Stimulated activated CD4-positive, alpha-beta T cell treated with anti-CD3 and anti-CD28 coated beads, Interleukin-2, amount 100 ng/mL, for 48 hours (primary cell): ENCODE measurements at regions not wholly inside any gene's neighbourhood (a gene's known extent, or its start where the extent isn't known, plus 50 kb on each side); places are given as distances from the start of the nearest gene placed in this dataset.

ENCODE experiments used
- DNase-seq, 2 donors: peaks; one replicate each; pipeline ENCODE4 v3.0.0-alpha.2; 2020

- DNase-seq, result no peak
Observed at GRCh38 chr6:91580635-91581034, 993.8 kb upstream of the MAP3K7 start.

GRCh38 chr6:91575032-91575431 lies 988.2 kb upstream of the MAP3K7 start:
- DNase-seq, result no peak

- no peak for DNase-seq
Observed at GRCh38 chr6:91573826-91574416, 987.0 kb upstream of the MAP3K7 start.

DNA sequence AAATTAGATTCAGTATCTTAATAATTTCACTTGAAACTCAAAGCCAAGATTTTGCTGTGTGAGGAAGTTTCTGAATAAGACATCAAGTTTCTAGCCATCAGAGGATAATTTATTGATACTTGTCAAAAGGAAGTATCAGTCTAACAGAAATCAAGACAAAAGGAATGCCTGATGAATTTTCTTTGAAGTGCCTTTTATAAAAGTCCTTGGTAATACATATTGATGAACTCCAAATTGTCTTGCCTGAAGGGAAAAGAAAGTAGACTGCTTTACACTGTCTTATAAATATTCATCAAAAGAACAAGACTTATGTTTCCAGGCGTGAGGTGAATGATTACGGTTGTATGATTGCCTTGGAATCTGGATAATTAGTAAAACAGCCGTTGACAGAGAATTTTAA lies 986.0 kb upstream of the MAP3K7 start:
- DNase-seq, result no peak

GRCh38 chr6:91569071-91569470 lies 982.2 kb upstream of the MAP3K7 start:
- DNase-seq, result no peak

DNA sequence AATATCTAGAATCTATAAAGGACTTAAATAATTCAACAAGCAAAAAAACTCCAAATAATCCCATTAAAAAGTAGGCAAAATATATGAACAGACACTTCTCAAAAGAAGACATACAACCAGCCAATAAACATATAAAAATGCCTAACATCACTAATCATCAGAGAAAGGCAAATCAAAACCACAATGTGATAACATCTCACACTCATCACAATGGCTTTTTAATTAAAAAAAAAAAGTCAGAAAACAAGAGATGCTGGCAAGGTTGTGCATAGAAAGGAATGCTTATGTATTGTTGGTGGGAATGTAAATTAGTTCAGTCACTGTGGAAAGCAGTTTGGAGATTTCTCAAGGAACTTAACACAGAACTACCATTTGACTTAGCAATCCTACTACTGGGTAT lies 979.6 kb upstream of the MAP3K7 start:
- DNase-seq, result no peak

GRCh38 chr6:91565207-91565606 lies 978.3 kb upstream of the MAP3K7 start:
- no peak for DNase-seq

GRCh38 chr6:91562955-91563354 lies 976.1 kb upstream of the MAP3K7 start:
- no peak for DNase-seq

DNA sequence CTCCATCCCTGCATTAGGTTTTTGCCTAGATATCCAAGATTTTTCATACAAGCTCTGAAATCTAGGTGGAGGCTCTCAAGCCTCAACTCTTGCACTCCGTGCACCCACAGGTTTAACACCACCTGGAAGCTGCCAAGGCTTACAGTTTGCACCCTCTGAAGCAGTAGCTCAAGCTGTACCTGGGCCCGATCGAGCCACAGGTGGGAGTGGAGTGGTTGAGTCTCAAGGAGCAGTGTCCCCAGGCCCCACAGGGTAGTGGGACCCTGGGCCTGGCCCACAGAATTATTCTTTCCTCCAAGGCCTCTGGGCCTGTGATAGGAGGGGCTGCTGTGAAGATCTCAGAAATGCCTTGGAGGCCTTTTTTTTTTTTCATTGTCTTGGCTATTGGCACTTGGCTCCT lies 973.5 kb upstream of the MAP3K7 start:
- no peak for DNase-seq

DNA sequence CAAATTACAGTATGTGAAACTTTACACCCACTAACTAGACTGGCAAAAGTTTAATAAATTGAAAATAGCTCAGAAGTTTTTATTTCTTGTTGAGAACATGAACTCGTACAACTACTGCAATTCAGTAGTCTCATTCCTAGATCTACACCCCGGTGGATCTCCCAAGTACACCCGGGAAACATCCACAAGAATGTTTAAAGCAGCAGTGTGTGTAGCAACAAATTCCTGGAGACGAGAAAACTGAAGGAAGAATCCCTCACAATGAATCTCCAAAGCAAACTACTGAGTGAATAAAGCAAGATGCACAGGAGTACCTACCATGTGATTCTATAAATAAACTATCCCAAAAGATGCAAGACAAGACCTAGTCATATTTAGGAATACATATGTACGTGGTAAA lies 954.0 kb upstream of the MAP3K7 start:
- DNase-seq, result no peak

DNA sequence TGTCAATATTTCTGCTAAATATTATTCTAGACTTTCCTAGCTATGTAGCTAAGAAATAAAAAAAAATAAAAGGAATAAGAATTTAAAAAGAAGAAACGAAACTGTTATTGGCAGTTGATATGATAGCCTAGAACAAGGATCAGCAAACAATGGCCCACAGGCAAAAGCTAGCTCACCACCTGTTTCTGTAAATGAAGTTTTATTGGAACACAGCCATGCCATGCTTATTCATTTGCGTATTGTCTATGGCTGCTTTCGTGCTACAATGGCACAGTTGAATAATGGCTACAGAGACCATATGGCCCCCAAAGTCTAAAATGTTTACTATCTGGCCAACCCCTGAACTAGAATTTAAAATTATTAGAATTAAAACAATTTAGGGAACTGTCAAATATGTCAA lies 952.6 kb upstream of the MAP3K7 start:
- DNase-seq, result no peak

- no peak for DNase-seq
Observed at GRCh38 chr6:91538622-91539021, 951.8 kb upstream of the MAP3K7 start.

- DNase-seq, result no peak
Observed at GRCh38 chr6:91534614-91535013, 947.7 kb upstream of the MAP3K7 start.

- no peak for DNase-seq
Observed at GRCh38 chr6:91523511-91523910, 936.6 kb upstream of the MAP3K7 start.

DNA sequence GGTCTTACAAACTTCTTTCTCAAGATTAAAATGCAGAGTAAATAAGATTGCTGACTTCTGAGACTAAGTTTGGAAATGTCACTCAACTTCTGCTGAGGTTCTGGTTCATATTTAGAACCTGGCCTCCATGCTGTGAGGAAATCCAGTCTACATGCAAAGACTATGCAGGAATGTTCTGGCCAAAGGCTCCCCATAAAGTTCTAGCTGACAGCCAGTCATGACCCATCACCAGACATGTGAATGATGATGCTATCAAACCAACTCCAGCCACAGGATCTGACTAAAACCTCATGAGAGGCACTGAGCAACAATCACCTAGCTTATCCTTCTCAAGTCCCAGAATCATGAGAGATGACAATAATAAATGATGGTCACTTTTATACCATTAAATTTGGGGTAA lies 935.1 kb upstream of the MAP3K7 start:
- DNase-seq, result no peak

DNA sequence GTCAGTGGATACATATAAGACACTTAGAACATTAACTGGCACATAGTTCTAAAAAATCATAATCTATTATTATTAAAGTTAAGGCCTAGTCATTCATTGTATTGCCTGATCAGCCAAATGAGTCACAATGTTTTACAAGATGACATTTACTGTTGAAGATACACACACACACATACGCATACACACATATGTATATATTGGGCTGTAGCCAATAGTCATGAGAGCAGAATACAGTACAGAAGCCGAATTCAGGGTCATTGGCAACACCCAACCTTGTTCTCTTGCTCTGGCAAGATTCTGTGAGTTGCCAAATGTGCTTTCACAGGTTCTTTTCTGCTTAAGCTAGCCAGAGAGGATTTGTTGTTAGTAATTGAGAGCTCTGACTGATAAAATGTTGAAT lies 922.8 kb upstream of the MAP3K7 start:
- DNase-seq, result no peak

DNA sequence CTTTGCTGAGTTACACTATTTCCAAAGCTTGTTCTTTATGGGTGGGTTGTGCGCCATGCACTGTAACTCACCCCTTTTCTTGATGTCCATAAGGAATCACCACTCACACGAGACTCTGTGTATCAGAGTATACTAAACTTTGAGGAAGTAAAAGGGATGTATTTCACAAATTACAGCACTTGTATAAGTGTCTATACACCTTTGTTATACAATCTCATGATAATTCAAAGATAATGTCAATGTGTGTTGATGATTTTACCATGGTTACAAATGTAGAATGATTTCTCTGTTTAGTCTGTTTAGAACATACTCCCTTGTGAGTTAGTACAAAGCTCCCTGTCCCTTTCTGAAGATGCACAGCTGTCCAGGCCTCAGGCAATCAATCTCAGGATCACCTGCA lies 922.2 kb upstream of the MAP3K7 start:
- DNase-seq, result no peak

- DNase-seq, result no peak
Observed at GRCh38 chr6:91506509-91506908, 919.6 kb upstream of the MAP3K7 start.

DNA sequence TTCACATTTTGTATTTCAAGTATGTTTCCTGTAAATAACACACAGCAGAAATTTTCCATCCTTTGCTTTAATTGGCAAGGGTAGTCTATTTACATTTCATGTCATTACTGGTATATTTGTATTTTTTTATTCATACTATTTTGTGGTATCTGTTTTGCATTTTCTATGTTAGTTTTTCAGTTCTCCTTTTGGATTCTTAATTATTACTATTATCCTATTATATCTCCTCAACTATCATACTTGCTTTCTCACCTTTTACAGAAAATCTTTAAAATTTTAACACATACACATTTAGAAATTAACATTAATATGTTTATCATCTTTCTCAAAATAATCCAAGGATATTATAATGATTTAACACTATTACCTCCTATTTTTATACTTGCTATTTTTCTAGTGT lies 918.3 kb upstream of the MAP3K7 start:
- DNase-seq, result no peak

DNA sequence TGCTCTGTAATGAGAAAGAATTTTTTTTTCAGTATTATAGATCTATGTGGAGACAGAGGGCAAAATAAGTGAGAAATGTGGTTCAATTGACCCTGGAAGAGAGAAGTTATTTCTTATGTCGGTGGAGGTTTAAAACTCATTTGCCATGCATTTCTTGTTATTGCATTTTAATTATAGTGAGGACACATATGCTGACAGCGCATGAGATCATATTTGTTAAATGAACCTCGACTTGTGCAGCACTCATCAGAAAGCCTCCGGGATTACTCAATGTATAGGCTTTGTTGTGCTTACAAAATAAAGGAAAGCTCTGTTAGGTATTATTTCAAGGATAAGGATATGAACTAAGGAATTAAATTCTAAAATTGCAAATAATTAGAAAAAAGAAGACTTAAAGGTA lies 915.1 kb upstream of the MAP3K7 start:
- no peak for DNase-seq

- no peak for DNase-seq
Observed at GRCh38 chr6:91500689-91501303, 913.9 kb upstream of the MAP3K7 start.

DNA sequence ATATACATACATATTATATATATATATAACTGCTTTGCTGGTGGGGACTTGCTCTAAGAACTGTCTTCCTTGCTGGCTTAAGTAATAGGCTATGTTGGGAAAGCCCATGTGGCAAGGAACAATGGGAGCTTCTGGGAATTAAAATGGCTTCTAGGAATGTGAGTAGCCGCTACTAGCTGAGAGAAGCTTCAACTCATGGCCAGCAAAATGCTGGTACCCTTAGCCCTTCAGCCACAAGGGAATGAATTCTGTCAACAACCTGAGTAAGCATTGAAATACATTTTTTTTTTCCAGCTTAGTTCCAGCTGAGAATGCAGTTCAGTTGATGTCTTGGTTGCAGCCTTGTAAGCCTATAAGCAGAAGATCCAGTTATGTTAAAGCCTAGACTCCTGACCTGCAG lies 911.7 kb upstream of the MAP3K7 start:
- no peak for DNase-seq

- no peak for DNase-seq
Observed at GRCh38 chr6:91497770-91498169, 910.9 kb upstream of the MAP3K7 start.

DNA sequence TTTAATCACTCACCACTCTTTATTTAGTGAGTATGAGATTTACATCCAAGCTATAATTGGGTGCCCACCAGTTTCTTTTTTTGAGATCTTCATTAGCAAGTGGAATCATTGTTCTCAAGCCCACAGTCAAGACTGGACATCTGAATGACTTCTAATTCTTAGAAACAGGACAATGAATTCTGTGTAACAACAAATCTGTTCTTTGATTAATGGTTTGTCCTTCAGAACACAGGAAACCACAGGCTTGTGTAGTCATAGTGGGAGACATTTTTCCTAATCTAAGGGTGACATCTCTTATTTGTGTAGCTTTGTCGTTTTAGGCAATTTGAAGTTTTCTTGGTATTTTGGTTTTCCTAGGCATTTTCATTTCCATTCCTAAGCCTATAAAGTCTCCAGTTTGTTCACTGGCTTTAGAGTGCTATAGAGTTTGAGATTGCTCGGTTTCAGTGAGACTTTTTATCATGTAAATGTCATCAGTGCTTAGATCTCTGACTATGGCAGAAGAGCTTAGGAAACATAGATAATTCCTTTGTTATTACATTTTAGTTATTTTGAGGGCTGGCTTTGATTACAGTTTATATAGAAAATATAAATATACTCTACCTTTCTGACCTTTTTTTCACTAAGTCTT lies 903.9 kb upstream of the MAP3K7 start:
- no peak for DNase-seq
